ENCODE measurements at regions not wholly inside any gene's neighbourhood (a gene's known extent, or its start where the extent isn't known, plus 50 kb on each side); places are given as distances from the start of the nearest gene placed in this dataset.
"Not testable (repeated sequence)": the region's sequence is repeated elsewhere in the genome, so short reads cannot be mapped to it uniquely, and the experiment has no call there.

GRCh38 chr3:180743813-180744590 is 64.7 kb upstream of the CCDC39 start:
- DNase-seq, result peak in 1 of 3 donors; percentile 1

- DNase-seq, result no peak
Measured at GRCh38 chr3:180747805-180748361, 68.6 kb upstream of the CCDC39 start.

- no peak for DNase-seq
Measured at GRCh38 chr3:180749322-180749721, 70.0 kb upstream of the CCDC39 start.

GRCh38 chr3:180749796-180750195 is 70.5 kb upstream of the CCDC39 start:
- DNase-seq, result no peak

GRCh38 chr3:180755556-180755955 is 76.3 kb upstream of the CCDC39 start:
- no peak for DNase-seq

- no peak for DNase-seq
Measured at GRCh38 chr3:180762866-180763265, 83.6 kb upstream of the CCDC39 start.

GRCh38 chr3:180764481-180764880 is 85.2 kb upstream of the CCDC39 start:
- no peak for DNase-seq

GRCh38 chr3:180770639-180771038 is 91.3 kb upstream of the CCDC39 start:
- no peak for DNase-seq

GRCh38 chr3:180776433-180776832 is 97.1 kb upstream of the CCDC39 start:
- no peak for DNase-seq

- DNase-seq, result no peak
Measured at GRCh38 chr3:180782195-180782984, 103.1 kb upstream of the CCDC39 start.

- DNase-seq, result not testable (repeated sequence)
Measured at GRCh38 chr3:180786227-180786626, 106.9 kb upstream of the CCDC39 start.

GRCh38 chr3:180789774-180790173 is 110.5 kb upstream of the CCDC39 start:
- DNase-seq, result no peak

GRCh38 chr3:180798197-180798596 is 114.3 kb upstream of the FXR1 start:
- DNase-seq, result no peak

- peak; percentile 3 to 16 (median 3) for DNase-seq
Measured at GRCh38 chr3:180802837-180803236, 109.6 kb upstream of the FXR1 start.

- DNase-seq, result peak; percentile 4 to 40 (median 16)
Measured at GRCh38 chr3:180804916-180805315, 107.6 kb upstream of the FXR1 start.

- no peak for DNase-seq
Measured at GRCh38 chr3:180808823-180809575, 103.5 kb upstream of the FXR1 start.

GRCh38 chr3:180820400-180820799 is 92.1 kb upstream of the FXR1 start:
- DNase-seq, result no peak

- DNase-seq, result no peak
Measured at GRCh38 chr3:180825964-180826363, 86.5 kb upstream of the FXR1 start.

- no peak for DNase-seq
Measured at GRCh38 chr3:180827171-180827570, 85.3 kb upstream of the FXR1 start.

- DNase-seq, result no peak
Measured at GRCh38 chr3:180828001-180828720, 84.3 kb upstream of the FXR1 start.

- DNase-seq, result no peak
Measured at GRCh38 chr3:180828723-180829408, 83.6 kb upstream of the FXR1 start.

All from muscle of back (tissue), 3 donors.